BJ (cell line): ENCODE measurements at regions not wholly inside any gene's neighbourhood (a gene's known extent, or its start where the extent isn't known, plus 50 kb on each side); places are given as distances from the start of the nearest gene placed in this dataset.

ENCODE experiments used
- CTCF ChIA-PET: fragments of 350-600 bp; formaldehyde crosslinking; extraction: SDS; loops from one replicate; lab custom pipeline; 2021; ENCODE audit warnings: antibody characterized with exemption, inconsistent platforms; lab: Yijun Ruan, JAX
- POLR2A ChIA-PET: fragments of 300-600 bp; sonication (Branson Sonifier 250); formaldehyde crosslinking; extraction: SDS; loops from one replicate; lab custom pipeline; 2021; ENCODE audit warnings: antibody characterized with exemption; lab: Charles Lee
- DNase-seq: peaks from one replicate; pipeline ENCODE4 v3.0.0-alpha.2; 2011; ENCODE audit warnings: low read depth
- H3K27me3 ChIP-seq: 2 replicates; pipeline ENCODE4 v1.6.0; 2011; ENCODE audit warnings: low read length; ENCODE audit not compliant: control insufficient read depth, insufficient read depth
- H3K36me3 ChIP-seq: 2 replicates; pipeline ENCODE4 v1.5.1; 2011; ENCODE audit warnings: low read length; ENCODE audit not compliant: control insufficient read depth, insufficient read depth
- H3K4me3 ChIP-seq: 2 replicates; pipeline ENCODE4 v1.5.1; 2011; ENCODE audit warnings: low read depth, mild to moderate bottlenecking, control low read depth, low read length
- TF ChIP-seq, protein P1 (sequence below): IDR thresholded peaks from 2 replicates; pipeline ENCODE4 v1.5.1; 2011; ENCODE audit warnings: low read depth, mild to moderate bottlenecking, control low read depth, inconsistent platforms, low read length, moderate library complexity; ENCODE audit not compliant: insufficient read depth

DNA sequence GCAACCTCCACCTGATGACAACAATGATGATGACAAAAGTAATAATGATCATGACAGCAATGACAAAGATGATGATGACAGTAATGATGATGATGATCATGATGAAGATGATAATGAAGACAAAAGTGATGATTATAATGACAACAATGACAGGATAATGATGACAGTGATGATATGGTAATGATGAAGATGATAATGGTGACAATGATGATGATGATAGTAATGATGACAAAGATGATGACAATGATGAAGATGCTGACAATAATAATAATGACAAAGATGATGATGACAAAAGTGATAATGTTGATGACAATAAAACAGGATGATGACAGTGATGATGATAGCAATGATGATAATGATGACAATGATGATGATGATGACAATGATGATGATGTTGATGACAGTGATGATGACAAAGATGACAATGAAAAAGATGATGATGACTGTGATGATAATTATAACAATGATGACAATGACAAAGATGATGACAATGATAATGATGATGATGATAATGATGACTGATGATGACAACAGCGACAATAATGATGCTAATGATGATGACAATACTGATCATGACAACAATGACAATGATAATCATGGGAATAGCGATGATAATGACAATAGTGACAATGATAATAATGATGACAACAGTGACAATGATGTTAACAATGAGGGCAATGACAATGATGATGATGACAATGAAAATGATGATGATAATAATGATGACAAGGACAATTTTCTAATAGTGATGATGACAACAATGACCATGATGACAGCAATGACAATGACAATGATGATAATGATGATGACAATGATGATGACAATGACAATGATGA is 1106.5 kb upstream of the AUTS2 start:
- Histone ChIP-seq H3K36me3 (no peaks in the 10 kb centered on the region), H3K27me3 (no peaks in the 10 kb centered on the region), H3K4me3 (no peak overlapping the region)
- TF ChIP-seq, protein P1, sequence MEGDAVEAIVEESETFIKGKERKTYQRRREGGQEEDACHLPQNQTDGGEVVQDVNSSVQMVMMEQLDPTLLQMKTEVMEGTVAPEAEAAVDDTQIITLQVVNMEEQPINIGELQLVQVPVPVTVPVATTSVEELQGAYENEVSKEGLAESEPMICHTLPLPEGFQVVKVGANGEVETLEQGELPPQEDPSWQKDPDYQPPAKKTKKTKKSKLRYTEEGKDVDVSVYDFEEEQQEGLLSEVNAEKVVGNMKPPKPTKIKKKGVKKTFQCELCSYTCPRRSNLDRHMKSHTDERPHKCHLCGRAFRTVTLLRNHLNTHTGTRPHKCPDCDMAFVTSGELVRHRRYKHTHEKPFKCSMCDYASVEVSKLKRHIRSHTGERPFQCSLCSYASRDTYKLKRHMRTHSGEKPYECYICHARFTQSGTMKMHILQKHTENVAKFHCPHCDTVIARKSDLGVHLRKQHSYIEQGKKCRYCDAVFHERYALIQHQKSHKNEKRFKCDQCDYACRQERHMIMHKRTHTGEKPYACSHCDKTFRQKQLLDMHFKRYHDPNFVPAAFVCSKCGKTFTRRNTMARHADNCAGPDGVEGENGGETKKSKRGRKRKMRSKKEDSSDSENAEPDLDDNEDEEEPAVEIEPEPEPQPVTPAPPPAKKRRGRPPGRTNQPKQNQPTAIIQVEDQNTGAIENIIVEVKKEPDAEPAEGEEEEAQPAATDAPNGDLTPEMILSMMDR, result no peak
- no peak for DNase-seq
- ChIA-PET POLR2A (no interaction called here), CTCF (no interaction called here)

DNA sequence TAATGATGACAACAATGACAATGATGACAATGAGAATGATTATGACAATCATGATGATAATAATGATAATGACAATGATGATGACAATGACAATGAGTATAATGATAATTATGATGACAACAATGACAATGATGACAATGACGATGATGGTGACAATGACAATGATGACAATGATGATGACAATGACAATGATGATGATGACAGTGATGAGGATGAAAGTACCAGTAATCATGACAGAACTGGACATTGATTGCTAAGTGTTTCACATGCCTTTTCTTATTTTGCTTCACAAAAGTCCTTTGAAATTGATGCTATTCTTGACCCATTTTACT is 1106.0 kb upstream of the AUTS2 start:
- no peaks in the 10 kb centered on the region for H3K36me3 ChIP-seq
- TF ChIP-seq, protein P1, result no peak
- H3K4me3 ChIP-seq, result no peak overlapping the region
- CTCF ChIA-PET, result no interaction called here
- DNase-seq, result no peak
- H3K27me3 ChIP-seq, result no peaks in the 10 kb centered on the region
- POLR2A ChIA-PET, result no interaction called here

DNA sequence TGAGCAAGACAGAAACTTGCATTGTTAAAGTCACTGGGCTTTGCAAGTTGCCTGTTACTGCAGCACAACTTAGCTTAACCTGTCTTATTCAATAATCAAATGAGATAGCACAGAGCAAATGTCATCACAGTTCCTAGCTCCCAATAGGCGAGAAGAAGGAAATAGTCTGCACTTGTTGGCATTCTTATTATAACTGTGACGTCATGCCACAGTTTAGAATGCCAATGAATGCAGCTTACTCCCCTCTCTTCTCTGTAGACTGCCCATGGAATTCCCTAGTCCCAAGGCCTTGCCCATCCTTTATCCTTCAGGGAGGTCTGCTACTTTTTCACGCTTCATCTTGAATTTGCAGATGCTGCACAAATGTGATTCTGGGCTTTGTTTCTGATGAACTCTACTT is 1094.9 kb upstream of the AUTS2 start:
- no peak overlapping the region for H3K4me3 ChIP-seq
- no peaks in the 10 kb centered on the region for H3K27me3 ChIP-seq
- no peak for DNase-seq
- H3K36me3 ChIP-seq, result no peaks in the 10 kb centered on the region
- TF ChIP-seq, protein P1, result no peak
- ChIA-PET CTCF (no interaction called here), POLR2A (no interaction called here)

DNA sequence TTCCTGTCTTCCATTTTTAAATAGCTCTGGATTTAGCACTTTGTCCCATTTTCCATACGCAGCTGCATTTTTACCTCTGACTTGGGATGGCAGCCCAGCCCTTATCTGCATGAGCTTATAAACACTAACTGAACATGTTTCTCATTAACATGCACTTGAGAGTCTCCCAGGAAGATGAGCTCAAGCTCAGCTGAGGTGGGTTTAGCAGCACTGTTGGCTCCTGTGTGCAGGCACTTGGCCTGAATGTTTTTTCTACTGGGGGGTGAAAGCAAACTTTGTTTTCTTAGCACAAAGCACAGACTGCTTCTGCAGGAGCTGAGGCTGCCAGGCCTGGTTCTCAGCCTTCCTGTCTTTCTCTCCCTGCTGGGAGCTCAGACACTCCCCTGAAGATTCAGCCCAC is 1093.6 kb upstream of the AUTS2 start:
- Histone ChIP-seq H3K27me3 (no peaks in the 10 kb centered on the region), H3K4me3 (no peak overlapping the region), H3K36me3 (no peaks in the 10 kb centered on the region)
- DNase-seq, result no peak
- ChIA-PET POLR2A (no interaction called here), CTCF (interaction anchor here (0.5 to 0.6 kb wide), 2 partner anchors 1142 to 1241 kb away, joined by 3 to 5 read pairs; no protein-coding TSS in a partner anchor)
- TF ChIP-seq, protein P1, result no peak

DNA sequence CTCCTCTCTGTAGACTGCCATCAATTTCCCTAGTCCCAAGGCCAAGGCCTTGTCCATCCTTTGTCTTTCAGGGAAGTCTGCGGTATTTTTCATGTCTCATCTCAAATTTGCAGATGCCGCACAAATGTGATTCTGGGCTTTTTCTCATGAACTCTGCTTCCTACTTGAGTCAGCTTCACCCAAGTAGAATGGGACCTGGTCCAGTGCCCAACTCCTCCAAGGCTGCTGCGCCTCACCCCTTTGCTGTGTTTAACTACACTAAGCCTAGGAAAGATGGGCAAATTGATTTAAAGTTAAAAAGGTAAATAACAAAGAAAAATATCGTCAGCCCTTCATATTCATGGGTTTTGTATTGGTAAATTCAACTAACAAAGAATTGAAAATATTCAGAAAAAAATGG is 1092.6 kb upstream of the AUTS2 start:
- TF ChIP-seq, protein P1, result no peak
- ChIA-PET CTCF (no interaction called here), POLR2A (no interaction called here)
- no peak overlapping the region for H3K4me3 ChIP-seq
- no peaks in the 10 kb centered on the region for H3K27me3 ChIP-seq
- H3K36me3 ChIP-seq, result no peaks in the 10 kb centered on the region
- DNase-seq, result no peak
